DND-41 (cell line): ENCODE measurements at regions not wholly inside any gene's neighbourhood (a gene's known extent, or its start where the extent isn't known, plus 50 kb on each side); places are given as distances from the start of the nearest gene placed in this dataset.
"Not testable (repeated sequence)": the region's sequence is repeated elsewhere in the genome, so short reads cannot be mapped to it uniquely, and the experiment has no call there.

Experiments
- ATAC-seq: fragments of 200-7000 bp; cut with Tn5 transposase; 3 replicates; pipeline ENCODE4 v1.9.1; 2021; ENCODE audit warnings: low read depth; ENCODE audit not compliant: insufficient read depth
- DNase-seq: peaks from one replicate; pipeline ENCODE4 v3.0.0-alpha.2; 2020
- H2AFZ ChIP-seq: 2 replicates; pipeline ENCODE4 v1.6.0; 2012; ENCODE audit warnings: low read depth, low read length
- H3K27ac ChIP-seq: 2 replicates; pipeline ENCODE4 v1.5.1; 2012; ENCODE audit warnings: low read length, inconsistent platforms
- H3K27me3 ChIP-seq: fragments of 200-600 bp; sonication (generic); 2 replicates; pipeline ENCODE4 v1.6.0; 2012; ENCODE audit warnings: low read length, mild to moderate bottlenecking, inconsistent platforms; ENCODE audit not compliant: insufficient read depth, poor library complexity
- H3K36me3 ChIP-seq: 2 replicates; pipeline ENCODE4 v1.5.1; 2012; ENCODE audit warnings: low read length, inconsistent platforms; ENCODE audit not compliant: insufficient read depth
- H3K4me1 ChIP-seq: 2 replicates; pipeline ENCODE4 v1.5.1; 2012; ENCODE audit warnings: mild to moderate bottlenecking, low read length; ENCODE audit not compliant: insufficient read depth
- H3K4me2 ChIP-seq: 2 replicates; pipeline ENCODE4 v1.6.0; 2012; ENCODE audit warnings: mild to moderate bottlenecking, moderate library complexity, low read length, inconsistent platforms; ENCODE audit not compliant: insufficient read depth
- H3K4me3 ChIP-seq, 2 experiments: fragments of 200-600 bp in 1 of 2; shearing (Covaris generic) in 1 of 2; 2 replicates each; pipeline ENCODE4 v1.5.1; 2012 to 2016; ENCODE audit warnings: inconsistent platforms in 2 of 2, low read length in 2 of 2, mild to moderate bottlenecking in 2 of 2, low read depth in 1 of 2, moderate library complexity in 1 of 2
- H3K79me2 ChIP-seq: 2 replicates; pipeline ENCODE4 v1.6.0; 2012; ENCODE audit warnings: low read length, inconsistent platforms; ENCODE audit not compliant: insufficient read depth
- H3K9ac ChIP-seq: 2 replicates; pipeline ENCODE4 v1.6.0; 2012; ENCODE audit warnings: low read depth, mild to moderate bottlenecking, inconsistent platforms, low read length, moderate library complexity
- H3K9me3 ChIP-seq: 2 replicates; pipeline ENCODE4 v1.5.1; 2012; ENCODE audit warnings: low read length, moderate library complexity, mild to moderate bottlenecking, inconsistent platforms; ENCODE audit not compliant: insufficient read depth, severe bottlenecking
- H4K20me1 ChIP-seq: 2 replicates; pipeline ENCODE4 v1.6.0; 2012; ENCODE audit warnings: low read length; ENCODE audit not compliant: insufficient read depth
- CTCF ChIP-seq: IDR thresholded peaks from 2 replicates; pipeline ENCODE4 v1.5.1; 2012; ENCODE audit warnings: borderline replicate concordance, low read length, moderate library complexity, mild to moderate bottlenecking; ENCODE audit not compliant: poor library complexity, severe bottlenecking; ENCODE audit errors: extremely low read depth
- EZH2 ChIP-seq: IDR thresholded peaks from 3 replicates; pipeline ENCODE4 v1.6.1; 2012; ENCODE audit warnings: borderline replicate concordance, low read depth, mild to moderate bottlenecking, moderate library complexity, low read length, inconsistent platforms; ENCODE audit not compliant: severe bottlenecking

DNA sequence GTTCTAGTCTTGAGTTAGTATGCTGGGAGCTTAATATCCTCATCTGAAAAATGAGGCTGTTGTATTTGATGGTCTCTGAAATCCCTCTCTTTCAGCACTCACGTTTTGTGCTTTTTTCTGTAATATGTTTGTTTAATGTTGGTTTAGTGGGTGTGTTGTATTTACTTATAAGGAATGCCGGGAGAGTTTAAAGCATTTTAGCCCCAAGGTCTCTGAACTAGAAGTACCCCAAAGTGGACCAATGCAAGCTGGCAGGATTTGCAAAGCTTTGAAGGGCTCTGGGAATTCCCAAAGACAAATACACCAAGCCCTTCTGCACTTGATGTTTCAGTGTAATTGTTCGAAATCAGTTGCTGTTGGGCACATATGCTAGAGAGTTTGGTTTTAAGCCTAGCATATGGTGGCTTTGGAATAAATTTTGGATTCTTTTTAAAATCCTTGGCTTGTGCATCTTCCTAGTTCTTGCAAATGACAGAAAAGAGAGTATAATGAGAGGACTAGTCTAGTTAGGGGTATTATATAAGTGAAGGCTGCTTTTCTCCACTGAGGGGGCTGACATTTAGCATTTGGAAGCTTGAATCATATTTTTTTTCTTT, 371.4 kb upstream of the BOD1L1 start:
- Histone ChIP-seq H3K27me3 (no peaks in the 10 kb centered on the region), H2AFZ (no peak overlapping the region), H3K4me1 (no peaks in the 10 kb centered on the region), H3K79me2 (no peaks in the 10 kb centered on the region), H3K36me3 (no peaks in the 10 kb centered on the region), H3K9ac (no peak overlapping the region), H3K4me2 (no peak overlapping the region), H3K27ac (no peak overlapping the region), H3K9me3 (no peaks in the 10 kb centered on the region), H3K4me3 (no peak overlapping the region), H4K20me1 (no peaks in the 10 kb centered on the region)
- no peak for TF ChIP-seq EZH2
- TF ChIP-seq CTCF = no peak
- ATAC-seq (no peak), DNase-seq (no peak)

- Histone ChIP-seq H3K79me2 (no peaks in the 10 kb centered on the region), H3K4me1 (no peaks in the 10 kb centered on the region), H3K27me3 (no peaks in the 10 kb centered on the region), H3K27ac (no peak overlapping the region), H3K4me2 (no peak overlapping the region), H3K9me3 (no peaks in the 10 kb centered on the region), H3K9ac (no peak overlapping the region), H3K4me3 (no peak overlapping the region), H4K20me1 (no peaks in the 10 kb centered on the region), H2AFZ (no peak overlapping the region), H3K36me3 (no peaks in the 10 kb centered on the region)
- TF ChIP-seq EZH2 (no peak), CTCF (no peak)
- no peak for ATAC-seq
- no peak for DNase-seq
Observed at GRCh38 chr4:14000091-14000814, 372.7 kb upstream of the BOD1L1 start.

GRCh38 chr4:14002331-14002730, 374.8 kb upstream of the BOD1L1 start:
- not testable (repeated sequence) for H3K4me1 ChIP-seq, H2AFZ ChIP-seq, H3K36me3 ChIP-seq, DNase-seq, H3K4me2 ChIP-seq, H3K27ac ChIP-seq, H3K4me3 ChIP-seq, H4K20me1 ChIP-seq, ATAC-seq, H3K79me2 ChIP-seq, H3K27me3 ChIP-seq, H3K9ac ChIP-seq, H3K9me3 ChIP-seq

DNA sequence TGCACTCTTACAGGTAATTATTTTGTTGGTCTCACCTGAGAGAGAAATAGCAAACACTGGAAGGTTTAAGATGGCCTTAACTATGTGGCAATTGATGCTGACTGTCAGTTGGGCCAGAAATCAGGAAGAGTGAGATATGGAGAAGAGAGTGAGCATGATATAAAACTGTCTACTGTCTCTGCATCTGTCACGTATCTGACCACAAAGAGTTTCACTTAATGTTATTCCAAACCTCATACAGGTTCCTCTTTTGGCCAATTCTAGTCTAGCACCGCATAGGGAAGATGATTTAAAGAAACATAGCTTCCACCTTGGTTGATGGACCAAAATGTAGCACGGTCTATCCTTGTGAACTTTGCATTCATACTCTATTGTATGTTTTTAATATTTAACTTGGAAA, 381.0 kb upstream of the BOD1L1 start:
- H3K4me1 ChIP-seq = no peaks in the 10 kb centered on the region
- no peak overlapping the region for H2AFZ ChIP-seq
- no peaks in the 10 kb centered on the region for H3K79me2 ChIP-seq
- H3K4me2 ChIP-seq = no peak overlapping the region
- DNase-seq (no peak), ATAC-seq (no peak)
- no peaks in the 10 kb centered on the region for H3K36me3 ChIP-seq
- no peaks in the 10 kb centered on the region for H3K27me3 ChIP-seq
- no peak overlapping the region for H3K9ac ChIP-seq
- no peak overlapping the region for H3K4me3 ChIP-seq
- no peaks in the 10 kb centered on the region for H4K20me1 ChIP-seq
- TF ChIP-seq EZH2 (no peak), CTCF (no peak)
- no peaks in the 10 kb centered on the region for H3K9me3 ChIP-seq
- no peak overlapping the region for H3K27ac ChIP-seq
